ENCODE measurements at regions not wholly inside any gene's neighbourhood (a gene's known extent, or its start where the extent isn't known, plus 50 kb on each side); places are given as distances from the start of the nearest gene placed in this dataset.

DNA sequence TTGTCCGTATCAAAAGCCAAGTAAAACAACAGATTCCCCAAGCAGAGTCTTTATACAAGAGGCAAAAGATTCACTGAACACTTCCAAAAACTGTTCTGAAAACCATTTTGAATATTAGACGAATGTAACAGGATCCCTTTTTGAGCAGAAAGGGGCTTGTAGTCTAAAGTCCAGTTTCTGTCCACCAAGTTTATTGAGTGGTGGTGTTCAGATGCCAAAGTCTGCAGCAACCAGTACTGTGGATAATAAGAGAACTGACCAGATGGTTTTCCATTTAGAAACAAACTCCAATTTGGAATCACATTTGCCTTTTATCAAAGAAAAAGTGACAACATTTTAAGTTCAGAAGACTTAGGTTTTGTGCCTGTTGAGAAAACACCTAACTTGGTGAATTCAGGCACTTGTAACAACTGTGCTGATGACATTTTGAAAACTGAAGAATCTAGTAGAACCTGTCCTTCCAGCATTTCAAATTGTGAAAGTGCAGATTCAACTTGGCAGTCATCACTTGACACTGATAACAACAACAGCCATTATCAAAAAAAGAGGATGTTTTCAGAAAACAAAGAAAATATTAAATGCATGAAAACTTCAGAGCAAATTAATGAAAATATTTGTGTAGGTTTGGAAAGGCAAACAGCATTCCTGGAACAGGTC is 217.1 kb downstream of the CSNK2A3 start:
- no peak overlapping the region for H3K4me3 ChIP-seq (replicated peaks; ENCODE audit: insufficient read depth, low read length)
- H3K27ac ChIP-seq (replicated peaks), result no peak overlapping the region
- no peaks in the 10 kb centered on the region for H3K27me3 ChIP-seq (ENCODE audit: insufficient read depth, poor library complexity, severe bottlenecking)
- TF ChIP-seq GABPA (IDR thresholded peaks at IDR 0.05; ENCODE audit: low read depth) (no peak), SPI1 (IDR thresholded peaks at IDR 0.05; ENCODE audit: borderline replicate concordance, low read depth) (no peak), POLR2AphosphoS5 (IDR thresholded peaks at IDR 0.05; ENCODE audit: low read depth) (no peak)
- TF ChIP-seq, protein P1, sequence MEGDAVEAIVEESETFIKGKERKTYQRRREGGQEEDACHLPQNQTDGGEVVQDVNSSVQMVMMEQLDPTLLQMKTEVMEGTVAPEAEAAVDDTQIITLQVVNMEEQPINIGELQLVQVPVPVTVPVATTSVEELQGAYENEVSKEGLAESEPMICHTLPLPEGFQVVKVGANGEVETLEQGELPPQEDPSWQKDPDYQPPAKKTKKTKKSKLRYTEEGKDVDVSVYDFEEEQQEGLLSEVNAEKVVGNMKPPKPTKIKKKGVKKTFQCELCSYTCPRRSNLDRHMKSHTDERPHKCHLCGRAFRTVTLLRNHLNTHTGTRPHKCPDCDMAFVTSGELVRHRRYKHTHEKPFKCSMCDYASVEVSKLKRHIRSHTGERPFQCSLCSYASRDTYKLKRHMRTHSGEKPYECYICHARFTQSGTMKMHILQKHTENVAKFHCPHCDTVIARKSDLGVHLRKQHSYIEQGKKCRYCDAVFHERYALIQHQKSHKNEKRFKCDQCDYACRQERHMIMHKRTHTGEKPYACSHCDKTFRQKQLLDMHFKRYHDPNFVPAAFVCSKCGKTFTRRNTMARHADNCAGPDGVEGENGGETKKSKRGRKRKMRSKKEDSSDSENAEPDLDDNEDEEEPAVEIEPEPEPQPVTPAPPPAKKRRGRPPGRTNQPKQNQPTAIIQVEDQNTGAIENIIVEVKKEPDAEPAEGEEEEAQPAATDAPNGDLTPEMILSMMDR (IDR thresholded peaks at IDR 0.05; ENCODE audit: insufficient read depth, low read length), result no peak
- TF ChIP-seq, protein P2, sequence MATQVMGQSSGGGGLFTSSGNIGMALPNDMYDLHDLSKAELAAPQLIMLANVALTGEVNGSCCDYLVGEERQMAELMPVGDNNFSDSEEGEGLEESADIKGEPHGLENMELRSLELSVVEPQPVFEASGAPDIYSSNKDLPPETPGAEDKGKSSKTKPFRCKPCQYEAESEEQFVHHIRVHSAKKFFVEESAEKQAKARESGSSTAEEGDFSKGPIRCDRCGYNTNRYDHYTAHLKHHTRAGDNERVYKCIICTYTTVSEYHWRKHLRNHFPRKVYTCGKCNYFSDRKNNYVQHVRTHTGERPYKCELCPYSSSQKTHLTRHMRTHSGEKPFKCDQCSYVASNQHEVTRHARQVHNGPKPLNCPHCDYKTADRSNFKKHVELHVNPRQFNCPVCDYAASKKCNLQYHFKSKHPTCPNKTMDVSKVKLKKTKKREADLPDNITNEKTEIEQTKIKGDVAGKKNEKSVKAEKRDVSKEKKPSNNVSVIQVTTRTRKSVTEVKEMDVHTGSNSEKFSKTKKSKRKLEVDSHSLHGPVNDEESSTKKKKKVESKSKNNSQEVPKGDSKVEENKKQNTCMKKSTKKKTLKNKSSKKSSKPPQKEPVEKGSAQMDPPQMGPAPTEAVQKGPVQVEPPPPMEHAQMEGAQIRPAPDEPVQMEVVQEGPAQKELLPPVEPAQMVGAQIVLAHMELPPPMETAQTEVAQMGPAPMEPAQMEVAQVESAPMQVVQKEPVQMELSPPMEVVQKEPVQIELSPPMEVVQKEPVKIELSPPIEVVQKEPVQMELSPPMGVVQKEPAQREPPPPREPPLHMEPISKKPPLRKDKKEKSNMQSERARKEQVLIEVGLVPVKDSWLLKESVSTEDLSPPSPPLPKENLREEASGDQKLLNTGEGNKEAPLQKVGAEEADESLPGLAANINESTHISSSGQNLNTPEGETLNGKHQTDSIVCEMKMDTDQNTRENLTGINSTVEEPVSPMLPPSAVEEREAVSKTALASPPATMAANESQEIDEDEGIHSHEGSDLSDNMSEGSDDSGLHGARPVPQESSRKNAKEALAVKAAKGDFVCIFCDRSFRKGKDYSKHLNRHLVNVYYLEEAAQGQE (IDR thresholded peaks at IDR 0.05; ENCODE audit: insufficient replicate concordance, low read depth), result no peak
- no peak for DNase-seq (ENCODE audit: low read depth in 1 of 2, low spot score in 1 of 2)

DNA sequence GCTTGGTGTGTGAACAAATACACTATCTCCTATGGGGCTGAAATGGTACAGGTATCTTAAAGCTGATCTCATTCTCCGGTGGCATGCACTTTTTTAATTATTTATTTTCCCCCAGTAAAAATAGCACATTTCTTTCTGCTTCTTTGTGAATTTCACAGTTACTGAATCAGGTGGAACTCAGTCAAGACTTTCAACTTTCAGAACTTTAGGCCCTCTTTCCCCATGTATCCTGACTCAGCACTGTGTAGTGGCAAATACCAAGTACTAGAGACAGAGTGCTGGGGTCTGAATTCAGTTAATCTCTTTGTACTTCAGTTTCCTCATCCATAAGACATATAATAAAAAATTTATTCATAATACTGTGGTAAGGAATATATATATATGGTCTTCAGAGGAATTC is 223.9 kb downstream of the CSNK2A3 start:
- TF ChIP-seq POLR2AphosphoS5 (IDR thresholded peaks at IDR 0.05; ENCODE audit: low read depth) (no peak), SPI1 (IDR thresholded peaks at IDR 0.05; ENCODE audit: borderline replicate concordance, low read depth) (no peak), GABPA (IDR thresholded peaks at IDR 0.05; ENCODE audit: low read depth) (no peak)
- TF ChIP-seq, protein P2 (IDR thresholded peaks at IDR 0.05; ENCODE audit: insufficient replicate concordance, low read depth), result no peak
- TF ChIP-seq, protein P1 (IDR thresholded peaks at IDR 0.05; ENCODE audit: insufficient read depth, low read length), result no peak
- no peak for DNase-seq (ENCODE audit: low read depth in 1 of 2, low spot score in 1 of 2)
- H3K27ac ChIP-seq (replicated peaks), result no peak overlapping the region
- no peaks in the 10 kb centered on the region for H3K27me3 ChIP-seq (ENCODE audit: insufficient read depth, poor library complexity, severe bottlenecking)
- no peak overlapping the region for H3K4me3 ChIP-seq (replicated peaks; ENCODE audit: insufficient read depth, low read length)

DNA sequence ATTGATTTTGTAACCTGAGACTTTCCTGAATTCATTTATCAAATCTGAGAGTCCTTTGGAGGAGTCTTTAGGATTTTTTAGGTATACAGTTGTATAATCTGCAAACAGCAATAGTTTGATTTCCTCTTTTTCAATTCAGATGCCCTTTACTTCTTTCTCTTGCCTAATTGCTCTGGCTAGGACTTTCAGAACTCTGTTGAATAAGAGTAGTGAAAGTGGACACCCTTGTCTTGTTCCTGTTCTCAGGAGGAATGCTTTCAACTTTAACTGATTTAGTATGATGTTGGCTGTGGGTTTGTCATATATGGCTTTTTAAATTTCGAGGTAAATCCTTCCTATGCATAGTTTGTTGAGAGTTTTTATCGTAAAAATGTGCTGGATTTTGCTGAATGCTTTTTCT is 227.4 kb downstream of the CSNK2A3 start:
- no peak overlapping the region for H3K27ac ChIP-seq (replicated peaks)
- no peak for DNase-seq (ENCODE audit: low read depth in 1 of 2, low spot score in 1 of 2)
- H3K4me3 ChIP-seq (replicated peaks; ENCODE audit: insufficient read depth, low read length), result no peak overlapping the region
- TF ChIP-seq GABPA (IDR thresholded peaks at IDR 0.05; ENCODE audit: low read depth), result no peak
- no peak for TF ChIP-seq POLR2AphosphoS5 (IDR thresholded peaks at IDR 0.05; ENCODE audit: low read depth)
- TF ChIP-seq, protein P1 (IDR thresholded peaks at IDR 0.05; ENCODE audit: insufficient read depth, low read length), result no peak
- TF ChIP-seq, protein P2 (IDR thresholded peaks at IDR 0.05; ENCODE audit: insufficient replicate concordance, low read depth), result no peak
- TF ChIP-seq SPI1 (IDR thresholded peaks at IDR 0.05; ENCODE audit: borderline replicate concordance, low read depth), result no peak
- H3K27me3 ChIP-seq (ENCODE audit: insufficient read depth, poor library complexity, severe bottlenecking), result no peaks in the 10 kb centered on the region

Measured in HL-60 (cell line).